Adrenal gland (tissue), 5 donors: ENCODE measurements at regions not wholly inside any gene's neighbourhood (a gene's known extent, or its start where the extent isn't known, plus 50 kb on each side); places are given as distances from the start of the nearest gene placed in this dataset.

Source experiments
- CTCF ChIP-seq, 6 experiments: fragments of 450-650 bp in 4 of 6; fragments of 200-600 bp in 2 of 6; sonication (generic) in 1 of 6; IDR thresholded peaks; 1 replicate in 5 of 6; 2 replicates in 1 of 6; pipeline versions ENCODE4 v1.5.1 to v1.8.0; 2016 to 2021; ENCODE audit warnings: antibody characterized with exemption in 6 of 6, mild to moderate bottlenecking in 2 of 6, moderate library complexity in 1 of 6
- POLR2A ChIP-seq, 2 donors: fragments of 450-650 bp; IDR thresholded peaks; one replicate each; pipeline ENCODE4 v1.6.1; 2017; ENCODE audit warnings: antibody characterized with exemption in 2 of 2, mild to moderate bottlenecking in 2 of 2, moderate library complexity in 1 of 2
- donor health status: DM: no; HTN: no; CAD: no.

DNA sequence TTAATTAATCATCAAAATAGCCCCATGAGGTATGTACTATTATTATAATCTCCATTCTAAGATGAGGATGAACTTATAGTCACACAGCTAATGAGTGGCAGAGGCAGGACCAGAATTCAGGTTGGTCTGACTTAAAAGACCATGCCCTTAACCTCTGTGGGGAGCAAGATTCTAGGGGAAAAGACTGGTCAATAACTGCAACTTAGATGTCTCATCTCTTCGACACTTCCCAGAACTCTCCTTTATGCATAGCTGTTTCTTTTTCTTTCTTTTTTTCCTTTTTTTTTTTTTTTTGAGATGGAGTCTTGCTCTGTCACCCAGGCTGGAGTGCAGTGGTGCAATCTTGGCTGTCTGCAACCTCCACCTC, 66.3 kb upstream of the RTN4 start:
- TF ChIP-seq CTCF (IDR thresholded peaks at IDR 0.05) (no peak), POLR2A (IDR thresholded peaks at IDR 0.05) (no peak)
